Right renal pelvis (tissue), 4 donors: ENCODE measurements at regions not wholly inside any gene's neighbourhood (a gene's known extent, or its start where the extent isn't known, plus 50 kb on each side); places are given as distances from the start of the nearest gene placed in this dataset.

Source experiments
- DNase-seq, 4 donors: peaks; one replicate each; pipeline ENCODE4 v3.0.0-alpha.2; 2013; ENCODE audit warnings: low read depth in 4 of 4, low spot score in 3 of 4, missing footprints in 1 of 4

GRCh38 chr11:70928854-70929598 lies 323.4 kb downstream of the SHANK2 start:
- DNase-seq, result no peak

GRCh38 chr11:70930215-70930614 lies 322.2 kb downstream of the SHANK2 start:
- no peak for DNase-seq

- DNase-seq, result no peak
These were observed 320.9 kb downstream of the SHANK2 start for GRCh38 chr11:70931430-70931829.

GRCh38 chr11:70933981-70934583 lies 318.3 kb downstream of the SHANK2 start:
- no peak for DNase-seq

- no peak for DNase-seq
These were observed 317.2 kb downstream of the SHANK2 start for GRCh38 chr11:70935006-70935768.

GRCh38 chr11:70942593-70942992 lies 309.8 kb downstream of the SHANK2 start:
- DNase-seq, result no peak

DNA sequence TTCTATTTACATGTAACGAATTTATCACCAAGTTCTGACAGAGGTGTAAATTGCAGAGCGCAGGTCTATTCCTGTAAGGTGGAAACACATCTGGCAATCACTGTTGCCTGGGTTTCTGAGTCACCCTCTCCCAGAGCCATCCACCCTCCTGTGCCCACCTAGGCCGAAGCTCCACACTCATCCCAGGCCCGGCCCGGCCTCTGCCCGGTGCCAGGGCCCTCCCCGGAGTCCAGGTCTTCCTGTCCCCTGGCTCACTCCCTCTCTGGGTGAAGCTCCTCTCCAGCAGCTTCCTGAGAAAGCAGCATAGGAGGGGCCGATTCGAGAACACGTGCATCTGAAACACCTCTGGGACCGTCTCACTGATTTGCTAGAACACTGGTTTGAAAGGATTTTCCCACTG lies 308.2 kb downstream of the SHANK2 start:
- DNase-seq, result no peak

GRCh38 chr11:70944636-70945035 lies 307.7 kb downstream of the SHANK2 start:
- DNase-seq, result no peak

- no peak for DNase-seq
These were observed 304.0 kb downstream of the SHANK2 start for GRCh38 chr11:70948398-70948797.

DNA sequence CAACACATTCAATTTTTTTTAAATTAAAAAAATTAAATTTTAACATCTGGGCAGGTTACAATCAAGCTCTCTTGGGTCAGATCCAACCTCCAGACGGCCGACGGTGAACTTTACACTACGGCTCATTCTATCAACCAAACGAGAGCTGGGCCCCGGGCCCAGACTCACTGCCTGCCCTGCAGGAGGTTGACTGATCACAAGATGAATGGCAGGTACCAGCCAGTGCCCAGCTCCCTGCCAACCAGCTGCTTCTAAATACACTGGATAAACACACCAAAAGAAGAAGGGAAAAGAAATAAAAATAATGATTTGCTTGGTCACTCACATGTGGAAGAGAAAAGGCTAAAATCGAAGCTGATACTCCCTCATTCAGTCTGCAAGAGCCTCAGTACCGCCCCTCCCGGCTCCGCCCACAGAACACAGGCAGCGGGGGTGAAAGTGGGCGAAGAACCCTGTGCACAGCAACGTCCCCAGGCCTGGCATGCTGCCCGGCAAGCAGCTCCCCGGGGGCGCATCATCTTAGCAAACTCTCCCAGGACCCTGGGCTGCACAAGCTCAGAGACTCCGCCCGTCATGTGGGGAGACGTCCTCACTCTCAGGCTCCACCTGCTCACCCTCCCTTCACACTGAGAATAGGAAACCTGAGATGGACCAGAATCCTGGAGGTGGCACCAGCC lies 303.4 kb downstream of the SHANK2 start:
- no peak for DNase-seq

DNA sequence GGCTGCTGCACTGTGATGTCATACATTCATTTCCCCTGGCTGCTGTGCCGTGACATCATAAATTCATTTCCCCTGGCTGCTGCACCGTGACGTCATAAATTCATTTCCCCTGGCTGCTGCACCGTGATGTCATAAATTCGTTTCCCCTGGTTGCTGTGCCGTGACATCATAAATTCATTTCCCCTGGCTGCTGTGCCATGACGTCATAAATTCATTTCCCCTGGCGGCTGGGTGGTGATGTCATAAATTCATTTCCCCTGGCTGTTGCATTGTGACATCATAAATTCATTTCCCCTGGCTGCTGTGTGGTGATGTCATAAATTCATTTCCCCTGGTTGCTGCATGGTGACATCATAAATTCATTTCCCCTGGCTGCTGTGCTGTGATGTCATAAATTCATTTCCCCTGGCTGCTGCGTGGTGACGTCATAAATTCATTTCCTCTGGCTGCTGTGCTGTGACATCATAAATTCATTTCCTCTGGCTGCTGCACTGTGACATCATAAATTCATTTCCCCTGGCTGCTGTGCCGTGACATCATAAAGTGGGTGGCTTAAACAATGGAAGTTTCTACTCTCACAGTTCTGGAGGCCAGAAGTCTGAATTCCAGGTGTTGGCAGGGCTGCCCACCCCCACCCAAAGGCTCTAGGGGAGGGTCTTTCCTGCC lies 301.1 kb downstream of the SHANK2 start:
- no peak for DNase-seq

GRCh38 chr11:70952191-70952590 lies 300.2 kb downstream of the SHANK2 start:
- DNase-seq, result no peak

DNA sequence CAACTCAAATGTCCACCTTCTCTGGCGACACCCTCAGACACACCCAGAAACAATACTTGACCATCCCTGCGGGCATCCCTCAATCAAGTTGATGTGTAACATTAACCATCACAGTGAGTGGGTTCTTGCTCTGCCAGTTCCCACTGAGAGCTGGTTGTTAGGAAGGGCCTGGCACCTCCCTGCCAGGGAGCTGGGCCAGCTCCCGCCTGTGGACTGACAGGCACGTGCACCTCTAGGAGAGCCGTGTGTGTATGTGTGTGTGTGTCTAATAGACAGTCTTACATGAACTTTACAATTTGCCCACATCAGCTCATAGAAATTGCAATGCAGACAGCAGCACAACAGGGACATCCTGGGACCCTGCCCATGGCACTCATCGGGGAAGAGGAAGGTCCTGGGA lies 298.7 kb downstream of the SHANK2 start:
- no peak for DNase-seq

DNA sequence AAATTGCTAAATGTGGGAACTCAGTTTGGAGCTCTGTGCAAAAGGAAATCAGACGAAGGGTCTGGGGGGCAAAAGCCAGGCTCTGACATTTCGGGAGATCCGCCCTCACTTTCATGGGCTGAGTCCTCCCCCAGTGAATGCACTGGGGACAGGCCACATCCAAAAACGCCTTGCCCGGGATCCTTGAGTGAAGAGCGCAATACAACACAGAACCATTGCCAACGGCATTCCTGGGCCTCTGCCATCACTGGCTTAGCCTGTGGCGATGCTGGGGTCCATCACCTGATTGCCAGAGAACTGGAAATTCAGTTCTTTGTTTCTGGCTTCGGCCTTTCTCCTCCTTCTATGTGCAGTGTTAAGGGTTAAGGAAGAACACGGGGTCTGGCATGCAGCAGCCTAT lies 297.9 kb downstream of the SHANK2 start:
- DNase-seq, result no peak
